Lung (tissue), 11 donors: ENCODE measurements at regions not wholly inside any gene's neighbourhood (a gene's known extent, or its start where the extent isn't known, plus 50 kb on each side); places are given as distances from the start of the nearest gene placed in this dataset.

Source experiments
- ATAC-seq: fragments of 200-7000 bp; cut with Tn5 transposase; one replicate; pipeline ENCODE4 v1.9.1; 2020; ENCODE audit warnings: moderate number of reproducible peaks; ENCODE audit not compliant: insufficient read depth, low FRiP score
- DNase-seq, 3 donors: peaks; one replicate each; pipeline ENCODE4 v3.0.0-alpha.2; 2013 to 2017
- H3K27ac ChIP-seq, 2 donors: one replicate each; pipeline ENCODE4 v1.5.1; 2013; ENCODE audit warnings: mild to moderate bottlenecking in 2 of 2, moderate library complexity in 2 of 2, control low read depth in 1 of 2, inconsistent platforms in 1 of 2, low read depth in 1 of 2, low read length in 1 of 2
- H3K27me3 ChIP-seq, 3 donors: one replicate each; pipeline ENCODE4 v1.5.1; 2013; ENCODE audit warnings: low read length in 2 of 3; ENCODE audit not compliant: control insufficient read depth in 3 of 3, insufficient read depth in 3 of 3
- H3K36me3 ChIP-seq, 4 donors: one replicate each; pipeline ENCODE4 v1.5.1; 2013; ENCODE audit warnings: low read length in 4 of 4, mild to moderate bottlenecking in 1 of 4, moderate library complexity in 1 of 4; ENCODE audit not compliant: control insufficient read depth in 4 of 4, insufficient read depth in 4 of 4
- H3K4me1 ChIP-seq, 5 donors: one replicate each; pipeline ENCODE4 v1.5.1; 2013; ENCODE audit warnings: low read length in 5 of 5, mild to moderate bottlenecking in 2 of 5, moderate library complexity in 1 of 5; ENCODE audit not compliant: control insufficient read depth in 5 of 5, insufficient read depth in 5 of 5
- H3K4me3 ChIP-seq: one replicate; pipeline ENCODE4 v1.5.1; 2013; ENCODE audit warnings: mild to moderate bottlenecking, control low read depth, moderate library complexity
- H3K9ac ChIP-seq, 2 donors: one replicate each; pipeline ENCODE4 v1.5.1; 2013; ENCODE audit warnings: low read length in 2 of 2, control low read depth in 1 of 2; ENCODE audit not compliant: insufficient read depth in 1 of 2
- H3K9me3 ChIP-seq, 4 donors: one replicate each; pipeline ENCODE4 v1.5.1; 2013; ENCODE audit warnings: low read length in 3 of 4, mild to moderate bottlenecking in 1 of 4, moderate library complexity in 1 of 4; ENCODE audit not compliant: control insufficient read depth in 4 of 4, insufficient read depth in 3 of 4
- CTCF ChIP-seq: IDR thresholded peaks from 2 replicates; pipeline ENCODE4 v1.5.1; 2012; ENCODE audit warnings: mild to moderate bottlenecking; ENCODE audit errors: control extremely low read depth, extremely low read depth
- WGBS, 2 donors: extraction: QIAGEN DNeasy Blood & Tissue Kit; methylation state at CpG; one replicate each; pipeline ENCODE4 v1.1.7; 2013; 5-methylcytosine and 5-hydroxymethylcytosine counted together
- donor health status: control.
- donor health status: control.
- donor health status: Bipolar disorder and iron deficiency.
- donor health status: healthy.
- donor health status: DM: yes; HTN: yes; CAD: no.

DNA sequence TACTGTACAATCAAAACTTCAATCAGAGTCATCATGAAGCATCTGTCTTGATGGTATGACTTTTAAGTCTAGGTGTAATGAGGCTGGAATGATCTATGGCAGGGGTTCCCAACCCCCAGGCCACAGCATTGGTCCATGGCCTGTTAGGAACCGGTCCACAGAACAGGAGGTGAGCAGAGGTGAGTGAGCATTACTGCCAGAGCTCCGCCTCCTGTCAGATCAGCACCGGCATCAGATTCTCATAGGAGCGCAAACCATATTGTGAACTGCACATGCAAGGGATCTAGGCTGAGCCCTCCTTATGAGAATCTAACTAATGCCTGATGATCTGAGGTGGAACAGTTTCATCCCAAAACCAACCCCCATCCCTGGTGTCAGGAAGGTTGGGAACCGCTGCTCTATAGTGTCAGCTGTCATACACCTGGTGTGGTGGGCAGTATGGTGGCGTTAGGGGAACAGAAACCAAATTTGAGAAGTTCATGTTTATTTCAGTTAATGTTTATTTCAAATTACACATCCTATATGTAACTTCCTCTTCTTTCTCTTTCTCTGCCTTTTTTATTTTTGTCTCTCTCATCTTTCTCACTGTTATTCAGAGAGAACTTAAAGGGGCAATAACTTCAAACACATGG lies 432.6 kb downstream of the TNS3 start:
- DNase-seq (no peak), ATAC-seq (no peak)
- H3K4me1 ChIP-seq = peaks cover 6 to 32% (median 12%) of the 10 kb centered on the region in 5 donors
- H3K9ac ChIP-seq = no peak overlapping the region
- H3K4me3 ChIP-seq = no peak overlapping the region
- H3K36me3 ChIP-seq = no peaks in the 10 kb centered on the region
- no peaks in the 10 kb centered on the region for H3K27me3 ChIP-seq
- H3K27ac ChIP-seq = no peak overlapping the region
- TF ChIP-seq CTCF = no peak
- WGBS, 2 donors = 82 to 87% methylated on average over 6 of the region's 6 CpGs
- no peaks in the 10 kb centered on the region for H3K9me3 ChIP-seq

DNA sequence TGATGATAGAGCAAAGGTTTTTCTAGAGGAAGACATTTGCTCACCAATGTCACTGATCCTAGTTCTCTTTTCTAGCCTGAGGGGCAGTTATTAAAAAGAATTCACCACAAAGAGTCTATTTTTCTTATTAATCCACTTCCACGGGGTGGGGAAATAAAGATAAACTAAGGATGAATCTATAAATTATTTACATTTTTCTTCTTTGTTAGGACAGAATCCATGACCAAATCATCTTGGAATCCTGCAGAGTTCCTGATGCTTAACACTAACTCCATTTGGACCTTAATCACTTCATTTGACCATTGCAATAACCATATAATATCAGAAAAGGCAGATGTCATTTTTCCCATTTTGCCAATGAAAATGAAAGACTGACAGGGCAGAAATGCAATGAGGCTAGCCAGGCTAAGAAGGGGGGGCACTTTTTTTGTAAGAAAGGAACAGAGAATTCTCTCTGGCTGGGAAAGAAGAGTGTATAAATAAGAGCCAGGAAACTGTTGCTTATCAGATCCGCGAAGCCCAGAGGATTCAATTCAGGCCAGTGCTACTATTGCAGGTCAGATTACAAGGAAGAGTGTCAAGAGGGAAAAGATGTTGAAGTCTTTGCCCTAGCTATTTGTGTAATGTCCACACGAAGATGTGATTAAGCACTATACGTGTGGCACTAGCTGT lies 433.2 kb downstream of the TNS3 start:
- ATAC-seq (no peak), DNase-seq (peak in 1 of 3 donors; percentile 39)
- TF ChIP-seq CTCF = no peak

GRCh38 chr7:47147213-47147631 lies 434.7 kb downstream of the TNS3 start:
- ATAC-seq = peak; percentile 83
- H3K36me3 ChIP-seq = no peaks in the 10 kb centered on the region
- H3K27me3 ChIP-seq = no peaks in the 10 kb centered on the region
- TF ChIP-seq CTCF = no peak
- H3K9me3 ChIP-seq = no peaks in the 10 kb centered on the region
- H3K9ac ChIP-seq = no peak overlapping the region
- no peak overlapping the region for H3K4me3 ChIP-seq
- H3K4me1 ChIP-seq = peaks cover 3 to 13% (median 6%) of the 10 kb centered on the region in 5 donors
- DNase-seq = peak in 2 of 3 donors; percentile 67 to 75
- no peak overlapping the region for H3K27ac ChIP-seq
- 47 to 74% methylated on average over 3 of the region's 3 CpGs for WGBS, 2 donors

More for the DNA sequence above, 433.2 kb downstream of the TNS3 start:
- Histone ChIP-seq H3K36me3 (no peaks in the 10 kb centered on the region), H3K9ac (no peak overlapping the region), H3K4me1 (peaks cover 6 to 25% (median 9%) of the 10 kb centered on the region in 5 donors), H3K9me3 (no peaks in the 10 kb centered on the region), H3K4me3 (no peak overlapping the region), H3K27me3 (no peaks in the 10 kb centered on the region), H3K27ac (no peak overlapping the region)
- 39 to 67% methylated on average over 5 of the region's 5 CpGs for WGBS, 2 donors
